ENCODE measurements at regions not wholly inside any gene's neighbourhood (a gene's known extent, or its start where the extent isn't known, plus 50 kb on each side); places are given as distances from the start of the nearest gene placed in this dataset.

DNA sequence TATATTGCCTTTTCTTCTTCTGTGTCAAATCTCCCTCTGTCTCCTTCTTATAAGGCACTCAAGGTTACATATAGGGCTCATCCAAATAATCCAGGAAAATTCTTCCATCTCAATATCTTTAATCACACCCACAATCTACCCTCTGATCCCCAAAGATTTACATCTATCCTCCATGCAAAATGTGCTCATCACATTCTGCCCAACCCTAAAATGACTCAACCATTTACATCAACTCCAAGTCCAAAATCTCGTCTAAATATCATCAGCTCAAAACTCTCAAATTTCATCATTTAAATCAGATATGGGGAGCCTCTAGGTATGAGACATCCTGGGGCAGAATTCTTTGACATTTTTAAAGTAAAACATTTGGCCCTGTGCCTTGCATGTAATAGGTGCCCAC is 1349.8 kb downstream of the SUCLG1 start:
- H3K27me3 ChIP-seq (ENCODE audit: control insufficient read depth, insufficient read depth, low read length): no peaks in the 10 kb centered on the region

DNA sequence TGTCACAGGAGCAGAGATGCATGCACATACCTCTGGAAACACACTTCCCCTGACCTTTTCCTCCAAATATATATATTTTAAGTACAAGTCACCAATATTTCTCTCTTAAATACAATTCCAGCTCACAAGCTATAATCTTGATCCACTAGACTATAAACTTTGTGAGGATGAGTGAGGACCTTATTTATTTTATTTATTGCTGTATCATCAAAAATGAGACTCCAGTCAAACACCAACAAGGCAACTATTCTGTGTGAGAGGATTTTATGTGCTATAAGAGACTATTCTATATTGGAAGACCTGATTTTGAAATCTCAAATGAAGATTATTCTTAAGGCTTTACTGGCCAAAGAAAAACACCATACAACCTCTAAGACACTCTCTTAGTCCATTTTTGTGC is 1352.2 kb downstream of the SUCLG1 start:
- Histone ChIP-seq H3K4me1 (ENCODE audit: control insufficient read depth, extremely low read depth, insufficient read depth, low read length) (peaks cover 7% of the 10 kb centered on the region), H3K27me3 (ENCODE audit: control insufficient read depth, insufficient read depth, low read length) (no peaks in the 10 kb centered on the region), H4K20me1 (ENCODE audit: control insufficient read depth, extremely low read depth, insufficient read depth, low read length) (no peaks in the 10 kb centered on the region), H3K79me2 (ENCODE audit: control insufficient read depth, insufficient read depth, low read length) (no peaks in the 10 kb centered on the region), H3K4me2 (ENCODE audit: extremely low read depth, insufficient read depth, low read length) (no peak overlapping the region), H2AFZ (ENCODE audit: low read length) (no peak overlapping the region), H3K9ac (ENCODE audit: insufficient read depth, low read length) (no peak overlapping the region), H3K36me3 (ENCODE audit: control insufficient read depth, insufficient read depth, low read length) (no peaks in the 10 kb centered on the region), H3K4me3 (replicated peaks in 1 of 4; ENCODE audit: control extremely low read depth in 1 of 4, insufficient read depth in 1 of 4, low read depth in 3 of 4, low read length in 4 of 4) (no peak overlapping the region), H3K27ac (ENCODE audit: insufficient read depth, low read length) (no peak overlapping the region), H3K9me3 (ENCODE audit: control insufficient read depth, insufficient read depth, low read depth, low read length) (no peaks in the 10 kb centered on the region)
- no peak for DNase-seq (ENCODE audit: low read depth in 2 of 2)
- TF ChIP-seq, protein P1, sequence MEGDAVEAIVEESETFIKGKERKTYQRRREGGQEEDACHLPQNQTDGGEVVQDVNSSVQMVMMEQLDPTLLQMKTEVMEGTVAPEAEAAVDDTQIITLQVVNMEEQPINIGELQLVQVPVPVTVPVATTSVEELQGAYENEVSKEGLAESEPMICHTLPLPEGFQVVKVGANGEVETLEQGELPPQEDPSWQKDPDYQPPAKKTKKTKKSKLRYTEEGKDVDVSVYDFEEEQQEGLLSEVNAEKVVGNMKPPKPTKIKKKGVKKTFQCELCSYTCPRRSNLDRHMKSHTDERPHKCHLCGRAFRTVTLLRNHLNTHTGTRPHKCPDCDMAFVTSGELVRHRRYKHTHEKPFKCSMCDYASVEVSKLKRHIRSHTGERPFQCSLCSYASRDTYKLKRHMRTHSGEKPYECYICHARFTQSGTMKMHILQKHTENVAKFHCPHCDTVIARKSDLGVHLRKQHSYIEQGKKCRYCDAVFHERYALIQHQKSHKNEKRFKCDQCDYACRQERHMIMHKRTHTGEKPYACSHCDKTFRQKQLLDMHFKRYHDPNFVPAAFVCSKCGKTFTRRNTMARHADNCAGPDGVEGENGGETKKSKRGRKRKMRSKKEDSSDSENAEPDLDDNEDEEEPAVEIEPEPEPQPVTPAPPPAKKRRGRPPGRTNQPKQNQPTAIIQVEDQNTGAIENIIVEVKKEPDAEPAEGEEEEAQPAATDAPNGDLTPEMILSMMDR (conservative IDR thresholded peaks at IDR 0.05 in 1 of 2, IDR thresholded peaks at IDR 0.05 in 1 of 2; ENCODE audit: low read depth in 1 of 2, low read length in 2 of 2): no peak
- TF ChIP-seq EZH2 (IDR thresholded peaks at IDR 0.05; ENCODE audit: low read length, missing control alignments): no peak

More for the DNA sequence above, 1349.8 kb downstream of the SUCLG1 start:
- DNase-seq (ENCODE audit: low read depth in 2 of 2): no peak
- H3K4me3 ChIP-seq (replicated peaks in 1 of 4; ENCODE audit: control extremely low read depth in 1 of 4, insufficient read depth in 1 of 4, low read depth in 3 of 4, low read length in 4 of 4): no peak overlapping the region
- H4K20me1 ChIP-seq (ENCODE audit: control insufficient read depth, extremely low read depth, insufficient read depth, low read length): no peaks in the 10 kb centered on the region
- H3K79me2 ChIP-seq (ENCODE audit: control insufficient read depth, insufficient read depth, low read length): no peaks in the 10 kb centered on the region
- H2AFZ ChIP-seq (ENCODE audit: low read length): no peak overlapping the region
- no peak overlapping the region for H3K9ac ChIP-seq (ENCODE audit: insufficient read depth, low read length)
- H3K36me3 ChIP-seq (ENCODE audit: control insufficient read depth, insufficient read depth, low read length): no peaks in the 10 kb centered on the region
- TF ChIP-seq, protein P1 (conservative IDR thresholded peaks at IDR 0.05 in 1 of 2, IDR thresholded peaks at IDR 0.05 in 1 of 2; ENCODE audit: low read depth in 1 of 2, low read length in 2 of 2): no peak
- no peak for TF ChIP-seq EZH2 (IDR thresholded peaks at IDR 0.05; ENCODE audit: low read length, missing control alignments)
- no peaks in the 10 kb centered on the region for H3K9me3 ChIP-seq (ENCODE audit: control insufficient read depth, insufficient read depth, low read depth, low read length)
- H3K4me2 ChIP-seq (ENCODE audit: extremely low read depth, insufficient read depth, low read length): no peak overlapping the region
- H3K4me1 ChIP-seq (ENCODE audit: control insufficient read depth, extremely low read depth, insufficient read depth, low read length): peaks cover 3% of the 10 kb centered on the region
- H3K27ac ChIP-seq (ENCODE audit: insufficient read depth, low read length): no peak overlapping the region

DNA sequence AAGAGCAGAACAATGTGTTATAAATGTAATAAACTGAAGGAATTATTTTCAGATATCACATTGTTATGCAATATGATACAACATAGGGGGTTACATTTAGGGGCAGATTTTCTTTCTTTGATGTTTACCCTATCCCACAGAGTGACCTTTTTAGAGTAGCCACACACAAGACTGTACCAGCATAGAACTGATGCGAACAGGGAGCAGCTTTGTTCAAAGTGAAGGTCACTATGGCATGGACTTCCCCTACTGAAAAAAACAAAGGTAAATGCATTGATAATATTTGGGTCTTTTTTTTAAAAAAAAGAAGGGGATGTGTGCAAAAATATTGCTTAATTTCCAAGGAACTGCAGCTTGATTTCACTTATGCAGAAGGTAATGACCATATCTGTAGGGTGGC is 1354.9 kb downstream of the SUCLG1 start:
- Histone ChIP-seq H3K79me2 (ENCODE audit: control insufficient read depth, insufficient read depth, low read length) (no peaks in the 10 kb centered on the region), H3K4me2 (ENCODE audit: extremely low read depth, insufficient read depth, low read length) (peak overlapping the region; percentile 70), H3K36me3 (ENCODE audit: control insufficient read depth, insufficient read depth, low read length) (no peaks in the 10 kb centered on the region), H4K20me1 (ENCODE audit: control insufficient read depth, extremely low read depth, insufficient read depth, low read length) (no peaks in the 10 kb centered on the region), H3K4me1 (ENCODE audit: control insufficient read depth, extremely low read depth, insufficient read depth, low read length) (peaks cover 7% of the 10 kb centered on the region), H3K27ac (ENCODE audit: insufficient read depth, low read length) (peak overlapping the region; percentile 26), H2AFZ (ENCODE audit: low read length) (no peak overlapping the region), H3K9me3 (ENCODE audit: control insufficient read depth, insufficient read depth, low read depth, low read length) (no peaks in the 10 kb centered on the region), H3K9ac (ENCODE audit: insufficient read depth, low read length) (no peak overlapping the region), H3K4me3 (replicated peaks in 1 of 4; ENCODE audit: control extremely low read depth in 1 of 4, insufficient read depth in 1 of 4, low read depth in 3 of 4, low read length in 4 of 4) (no peak overlapping the region), H3K27me3 (ENCODE audit: control insufficient read depth, insufficient read depth, low read length) (no peaks in the 10 kb centered on the region)
- no peak for TF ChIP-seq EZH2 (IDR thresholded peaks at IDR 0.05; ENCODE audit: low read length, missing control alignments)
- TF ChIP-seq, protein P1 (conservative IDR thresholded peaks at IDR 0.05 in 1 of 2, IDR thresholded peaks at IDR 0.05 in 1 of 2; ENCODE audit: low read depth in 1 of 2, low read length in 2 of 2): no peak
- no peak for DNase-seq (ENCODE audit: low read depth in 2 of 2)

Measured in fibroblast of lung (primary cell).